Activated T-cell treated with anti-CD3 and anti-CD28 coated beads, Interleukin-2, amount 50 U/mL, for 24 hours (primary cell): ENCODE measurements at regions not wholly inside any gene's neighbourhood (a gene's known extent, or its start where the extent isn't known, plus 50 kb on each side); places are given as distances from the start of the nearest gene placed in this dataset.

Experiments
- DNase-seq: peaks from one replicate; pipeline ENCODE4 v3.0.0-alpha.2; 2020
- H3K27ac Mint-ChIP-seq: 2 replicates; pipeline ENCODE4 v1.8.0; 2020; ENCODE audit warnings: mild to moderate bottlenecking, mixed read lengths
- H3K27me3 Mint-ChIP-seq: 2 replicates; pipeline ENCODE4 v1.8.0; 2020; ENCODE audit warnings: mixed read lengths
- H3K36me3 Mint-ChIP-seq: 2 replicates; pipeline ENCODE4 v1.8.0; 2020; ENCODE audit warnings: low read depth, mixed read lengths
- H3K4me1 Mint-ChIP-seq: 2 replicates; pipeline ENCODE4 v1.8.0; 2020; ENCODE audit warnings: low read depth, mixed read lengths
- H3K4me3 Mint-ChIP-seq: 2 replicates; pipeline ENCODE4 v1.8.0; 2020; ENCODE audit warnings: mild to moderate bottlenecking, moderate library complexity, mixed read lengths
- H3K9me3 Mint-ChIP-seq: 2 replicates; pipeline ENCODE4 v1.8.0; 2020; ENCODE audit warnings: mixed read lengths

- no peak overlapping the region for H3K27ac Mint-ChIP-seq
- no peaks in the 10 kb centered on the region for H3K9me3 Mint-ChIP-seq
- H3K4me3 Mint-ChIP-seq: no peak overlapping the region
- no peaks in the 10 kb centered on the region for H3K27me3 Mint-ChIP-seq
- H3K36me3 Mint-ChIP-seq: no peaks in the 10 kb centered on the region
- no peak for DNase-seq
- H3K4me1 Mint-ChIP-seq: peaks cover 2% of the 10 kb centered on the region
Observed at GRCh38 chr3:59116233-59116537, 66.4 kb upstream of the CFAP20DC start.

- H3K4me1 Mint-ChIP-seq: peaks cover 2% of the 10 kb centered on the region
- no peak for DNase-seq
- no peaks in the 10 kb centered on the region for H3K27me3 Mint-ChIP-seq
Observed at GRCh38 chr3:59115364-59116232, 65.8 kb upstream of the CFAP20DC start.

GRCh38 chr3:59107856-59108815 lies 58.3 kb upstream of the CFAP20DC start:
- no peak for DNase-seq
- H3K36me3 Mint-ChIP-seq: no peaks in the 10 kb centered on the region
- H3K4me3 Mint-ChIP-seq: no peak overlapping the region
- no peak overlapping the region for H3K27ac Mint-ChIP-seq
- H3K27me3 Mint-ChIP-seq: peaks cover 8% of the 10 kb centered on the region
- no peaks in the 10 kb centered on the region for H3K4me1 Mint-ChIP-seq
- no peaks in the 10 kb centered on the region for H3K9me3 Mint-ChIP-seq

More at GRCh38 chr3:59115364-59116232, 65.8 kb upstream of the CFAP20DC start:
- H3K36me3 Mint-ChIP-seq: no peaks in the 10 kb centered on the region
- no peak overlapping the region for H3K27ac Mint-ChIP-seq
- H3K4me3 Mint-ChIP-seq: no peak overlapping the region
- no peaks in the 10 kb centered on the region for H3K9me3 Mint-ChIP-seq

GRCh38 chr3:59106085-59106648 lies 56.3 kb upstream of the CFAP20DC start:
- no peak overlapping the region for H3K27ac Mint-ChIP-seq

GRCh38 chr3:59103552-59103951 lies 53.7 kb upstream of the CFAP20DC start:
- DNase-seq: no peak
- no peaks in the 10 kb centered on the region for H3K36me3 Mint-ChIP-seq
- no peaks in the 10 kb centered on the region for H3K9me3 Mint-ChIP-seq
- H3K27ac Mint-ChIP-seq: no peak overlapping the region
- no peak overlapping the region for H3K4me3 Mint-ChIP-seq
- peaks cover 28% of the 10 kb centered on the region for H3K27me3 Mint-ChIP-seq
- H3K4me1 Mint-ChIP-seq: no peaks in the 10 kb centered on the region

More at GRCh38 chr3:59106085-59106648, 56.3 kb upstream of the CFAP20DC start:
- Mint-ChIP-seq H3K27me3 (peaks cover 17% of the 10 kb centered on the region), H3K9me3 (no peaks in the 10 kb centered on the region), H3K36me3 (no peaks in the 10 kb centered on the region), H3K4me3 (no peak overlapping the region), H3K4me1 (no peaks in the 10 kb centered on the region)
- no peak for DNase-seq

GRCh38 chr3:59101231-59101736 lies 51.5 kb upstream of the CFAP20DC start:
- DNase-seq: no peak
- H3K27ac Mint-ChIP-seq: no peak overlapping the region
- H3K36me3 Mint-ChIP-seq: no peaks in the 10 kb centered on the region
- no peaks in the 10 kb centered on the region for H3K4me1 Mint-ChIP-seq
- peaks cover 41% of the 10 kb centered on the region for H3K27me3 Mint-ChIP-seq
- peaks cover 13% of the 10 kb centered on the region for H3K9me3 Mint-ChIP-seq
- H3K4me3 Mint-ChIP-seq: no peak overlapping the region
